GM18868 (cell line): ENCODE measurements at regions not wholly inside any gene's neighbourhood (a gene's known extent, or its start where the extent isn't known, plus 50 kb on each side); places are given as distances from the start of the nearest gene placed in this dataset.

Source experiments
- ATAC-seq: cut with Tn5 transposase; IDR thresholded peaks from one replicate; pipeline ENCODE4 v1.9.1; 2021; ENCODE audit warnings: mild to moderate bottlenecking, moderate library complexity; ENCODE audit not compliant: unreplicated experiment

DNA sequence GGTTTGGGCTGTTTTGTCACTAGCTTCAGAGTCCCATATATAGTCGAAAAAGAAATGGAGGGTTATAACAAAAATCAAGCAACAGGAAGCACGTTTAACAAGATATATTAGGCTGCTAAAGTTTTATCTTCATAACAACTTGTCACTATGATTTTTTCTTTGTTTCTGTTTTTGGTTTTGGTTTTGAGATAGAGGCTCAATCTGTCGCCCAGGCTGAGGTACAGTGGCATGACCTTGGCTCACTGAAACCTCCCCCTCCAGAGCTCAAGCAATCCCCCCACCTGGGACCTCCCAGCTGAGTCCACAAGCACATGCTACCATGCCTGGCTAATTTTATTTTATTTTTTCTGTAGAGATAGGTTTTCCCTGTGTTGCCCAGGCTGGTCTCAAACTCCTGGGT is 2664.4 kb downstream of the ARAP2 start:
- ATAC-seq: no peak

DNA sequence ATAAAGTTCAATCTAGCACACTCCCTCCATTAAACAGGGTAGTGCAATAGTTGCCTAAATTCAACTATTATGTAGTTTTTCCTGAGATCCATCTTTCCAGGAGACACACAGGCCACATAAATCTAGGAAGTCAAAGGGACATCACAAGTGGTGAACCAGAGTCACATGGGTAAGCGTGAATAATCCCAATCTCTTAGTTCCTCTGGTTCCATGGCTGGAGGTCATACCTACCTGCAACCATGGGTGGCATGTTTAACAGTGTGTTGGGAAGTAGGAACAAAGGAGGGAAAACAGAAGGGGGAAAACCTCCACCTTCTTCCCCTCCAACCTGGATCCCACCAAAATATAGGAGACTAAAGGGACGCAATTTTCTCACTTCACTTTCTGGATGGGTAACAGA is 2651.6 kb downstream of the ARAP2 start:
- no peak for ATAC-seq

DNA sequence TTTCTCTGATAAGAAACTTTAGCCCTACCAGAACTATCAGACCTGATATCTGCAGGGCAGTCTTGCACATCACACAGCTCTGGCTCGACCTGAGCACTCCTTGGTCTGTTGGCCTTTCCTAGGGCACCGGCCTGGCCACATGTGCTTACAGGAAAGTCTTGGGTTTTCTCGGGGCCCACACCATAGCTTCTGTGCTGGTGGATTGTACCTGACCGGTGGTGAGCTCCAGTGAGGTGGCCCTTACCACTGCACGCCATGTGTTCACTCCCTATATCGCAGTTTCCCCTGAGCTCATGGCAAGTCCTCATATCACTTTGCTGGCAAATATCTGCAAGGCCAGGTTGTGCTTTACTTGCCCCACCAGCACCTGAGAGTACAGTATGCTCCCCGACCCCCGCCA is 2637.4 kb downstream of the ARAP2 start:
- ATAC-seq: no peak

DNA sequence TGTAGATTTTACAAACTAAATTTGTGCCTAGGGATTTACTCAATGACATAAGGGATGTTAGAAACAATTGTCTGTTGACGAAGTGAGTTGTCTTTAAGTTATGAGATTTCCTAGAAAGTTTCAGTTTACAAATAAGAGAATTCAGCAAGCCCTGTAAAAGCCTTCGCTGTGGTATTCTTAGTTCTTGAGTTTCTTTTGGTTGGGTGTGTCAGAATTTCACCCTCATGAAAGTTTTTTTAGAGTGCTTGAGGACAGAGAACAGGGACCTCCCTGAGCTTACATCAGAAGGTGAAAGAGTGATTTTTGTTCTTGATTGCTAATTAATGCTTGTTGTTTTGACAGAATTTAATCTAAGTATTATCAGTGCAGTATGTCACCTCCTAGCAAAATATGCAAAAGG is 2628.2 kb downstream of the ARAP2 start:
- no peak for ATAC-seq

DNA sequence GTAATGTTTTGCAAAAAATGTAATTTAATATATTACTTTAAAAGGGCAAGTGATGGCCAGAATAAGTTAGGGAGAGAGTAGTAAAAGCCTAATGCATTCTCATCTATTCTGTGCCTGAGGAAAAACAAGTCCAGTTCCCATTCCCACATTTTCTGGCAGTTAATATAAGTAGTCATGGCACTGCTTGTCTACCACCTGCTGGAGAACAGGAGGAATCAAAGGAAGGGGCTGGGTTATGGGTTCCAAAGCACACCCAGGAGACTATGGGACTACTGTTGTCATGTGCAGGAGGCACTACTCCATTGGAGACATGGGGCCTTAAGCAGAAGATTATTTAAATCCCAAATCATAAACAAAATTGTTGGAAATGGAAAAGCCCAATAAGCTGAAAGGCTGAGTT is 2618.6 kb downstream of the ARAP2 start:
- no peak for ATAC-seq

DNA sequence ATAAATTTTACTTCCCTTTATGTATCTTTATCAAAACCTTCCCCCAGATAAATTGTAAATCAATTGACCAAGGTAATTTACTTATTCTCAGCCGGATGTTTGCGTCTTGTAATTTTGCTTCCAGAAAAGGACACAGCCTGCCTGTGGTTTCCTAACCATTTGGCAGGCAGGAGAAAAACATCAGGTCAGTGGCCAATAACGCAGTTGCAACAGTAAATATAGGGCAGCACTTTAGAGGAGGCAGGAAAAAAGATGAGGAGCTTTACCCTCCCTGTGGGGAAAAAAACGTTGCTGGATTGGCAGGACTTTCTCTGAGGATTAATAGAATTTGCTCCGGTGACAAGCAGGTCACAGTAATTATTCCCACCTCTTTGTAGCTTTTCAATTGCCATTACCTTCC is 2618.1 kb downstream of the ARAP2 start:
- no peak for ATAC-seq

DNA sequence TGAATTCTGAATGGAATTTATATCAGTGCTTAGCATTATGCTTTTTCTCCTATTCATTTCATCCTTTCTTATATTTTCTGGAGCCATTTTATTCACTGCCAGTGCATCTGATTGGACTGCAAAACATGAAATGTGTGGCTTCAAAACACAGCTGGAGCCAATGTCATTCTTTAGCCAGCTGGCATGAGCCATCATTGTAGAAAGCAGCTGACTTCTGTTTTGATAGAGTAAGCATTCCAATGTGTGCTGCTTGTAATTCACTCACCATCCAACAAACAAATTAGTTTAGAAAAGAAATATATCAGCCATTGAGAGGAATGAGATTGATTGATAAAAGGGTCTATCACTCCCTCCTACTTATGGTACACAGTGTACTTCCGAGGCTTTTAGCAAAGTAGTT is 2616.0 kb downstream of the ARAP2 start:
- no peak for ATAC-seq

DNA sequence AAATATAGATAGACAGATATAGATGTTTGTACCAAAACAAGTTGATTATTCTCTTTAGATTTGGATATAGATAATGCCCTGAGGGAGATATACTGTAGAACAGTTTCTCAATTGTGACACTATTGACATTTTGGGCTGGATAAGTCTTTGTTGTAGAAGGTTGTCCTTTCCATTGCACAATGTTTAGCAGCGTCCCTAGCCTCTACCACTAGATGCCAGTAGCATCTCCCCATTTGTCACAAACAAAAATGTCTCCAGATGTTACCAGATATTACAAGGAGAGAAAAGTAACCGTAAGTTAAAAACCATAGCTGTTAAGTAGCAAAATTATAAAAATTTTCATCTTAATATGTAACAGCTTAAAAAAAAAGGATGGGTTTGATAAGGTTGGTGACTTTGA is 2595.3 kb downstream of the ARAP2 start:
- no peak for ATAC-seq

DNA sequence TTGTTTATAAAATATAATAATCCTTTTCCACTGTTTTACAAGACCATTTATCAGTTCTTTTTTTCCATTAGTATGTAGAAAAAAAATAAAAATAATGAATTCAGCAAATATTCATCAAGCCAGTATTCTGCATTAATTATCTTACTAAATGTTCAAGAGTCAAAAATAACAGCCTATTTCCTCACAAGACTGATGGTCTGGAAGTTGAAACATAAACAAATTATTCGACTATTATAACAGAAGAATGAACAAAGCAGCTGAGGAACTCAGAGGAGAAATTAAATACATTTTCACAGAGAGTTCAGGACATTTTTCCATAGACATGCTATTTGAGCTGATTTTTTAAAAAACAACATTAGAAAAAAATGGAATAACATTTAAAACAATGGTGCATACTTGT is 2594.8 kb downstream of the ARAP2 start:
- ATAC-seq: no peak

DNA sequence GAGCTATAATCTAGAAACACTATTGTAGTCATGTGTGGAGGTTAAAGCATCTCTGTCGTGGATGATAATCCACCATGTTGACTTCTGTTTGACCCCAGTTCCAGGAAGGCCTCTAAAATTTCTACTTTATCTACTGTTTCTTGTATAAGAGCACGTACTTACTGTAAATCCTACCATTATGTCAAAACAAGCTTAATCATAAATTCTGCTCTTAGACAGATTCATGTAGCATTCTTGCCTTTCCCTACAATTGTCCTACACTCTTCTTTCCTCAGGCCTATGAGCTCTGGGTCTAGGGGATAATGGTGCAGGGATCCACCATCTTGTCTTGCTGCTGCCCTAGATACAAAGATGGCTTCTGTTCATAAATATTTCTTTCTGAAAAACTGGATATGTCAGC is 2594.3 kb downstream of the ARAP2 start:
- no peak for ATAC-seq

DNA sequence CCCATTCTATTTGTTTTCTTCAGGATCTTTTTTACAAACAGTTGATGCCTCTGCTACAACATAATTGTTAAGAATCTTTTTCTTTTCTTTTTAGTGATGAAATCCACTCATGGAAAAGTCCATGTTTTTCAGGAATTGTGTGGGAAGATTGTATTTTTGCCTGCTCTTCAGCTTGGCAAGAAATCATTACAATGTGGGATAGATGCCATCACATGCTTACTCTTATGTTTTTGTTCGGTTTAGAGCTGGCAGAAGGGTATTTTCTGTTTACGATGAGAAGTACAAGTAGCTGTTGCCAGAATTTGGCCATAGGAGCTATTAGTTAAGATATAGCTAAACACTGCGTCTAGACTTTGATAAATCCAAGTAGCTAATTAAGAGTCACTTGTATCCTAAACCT is 2585.3 kb downstream of the ARAP2 start:
- no peak for ATAC-seq

DNA sequence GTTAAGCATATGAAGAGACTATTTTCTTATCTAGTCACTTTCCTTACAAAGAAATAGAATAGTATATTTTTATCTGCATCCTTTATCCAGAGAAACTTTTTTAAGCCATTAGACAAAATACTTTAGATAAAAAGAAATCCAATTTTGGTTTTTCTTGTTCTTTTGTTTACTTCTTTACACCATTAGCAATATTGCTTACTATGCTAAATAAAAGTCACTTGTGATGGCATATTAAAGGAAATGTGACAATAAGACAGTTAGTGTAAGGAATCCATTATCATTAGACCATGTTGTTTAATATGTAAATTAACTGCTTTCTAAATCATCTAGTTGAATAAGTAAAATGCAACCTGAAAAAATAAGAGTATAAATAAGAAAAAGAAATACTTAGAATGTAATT is 2582.7 kb downstream of the ARAP2 start:
- ATAC-seq: no peak

DNA sequence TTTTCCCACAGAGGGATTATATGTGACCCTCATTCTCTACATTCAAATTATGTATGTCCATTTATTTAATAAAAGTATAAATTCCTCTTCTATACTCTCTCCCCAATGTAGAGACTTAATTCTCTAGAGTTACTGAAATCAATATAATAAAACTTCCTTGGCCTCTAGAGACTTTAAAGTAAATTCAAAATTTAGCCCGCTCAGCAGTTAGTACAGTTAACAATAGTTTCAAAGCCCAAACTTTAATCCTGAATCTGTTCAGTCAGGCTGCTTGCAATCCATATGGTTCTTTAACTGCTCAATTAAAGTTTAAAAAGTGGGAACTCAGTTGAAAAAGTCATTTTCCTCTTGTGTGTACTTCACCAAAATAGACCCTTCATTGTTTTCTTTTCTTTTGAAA is 2558.4 kb downstream of the ARAP2 start:
- ATAC-seq: no peak

DNA sequence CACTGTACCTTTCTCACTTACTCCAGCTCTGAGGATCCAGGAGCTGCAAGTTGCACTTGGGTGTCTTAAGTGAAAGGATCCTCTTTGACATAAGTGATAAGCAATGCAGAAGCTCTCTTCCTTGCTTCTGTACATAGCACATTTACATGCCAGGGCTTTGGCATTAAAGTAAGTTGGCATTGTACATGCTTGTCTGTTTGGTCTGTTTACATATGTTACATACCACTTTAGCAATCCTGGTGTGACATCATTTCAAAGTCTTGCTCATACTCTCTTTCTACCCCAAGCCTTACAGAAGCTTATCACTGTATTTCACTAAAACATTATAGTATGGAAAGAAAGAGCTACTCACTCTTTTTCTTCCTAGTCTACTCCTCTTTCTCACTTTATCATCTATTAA is 2548.3 kb downstream of the ARAP2 start:
- ATAC-seq: no peak

DNA sequence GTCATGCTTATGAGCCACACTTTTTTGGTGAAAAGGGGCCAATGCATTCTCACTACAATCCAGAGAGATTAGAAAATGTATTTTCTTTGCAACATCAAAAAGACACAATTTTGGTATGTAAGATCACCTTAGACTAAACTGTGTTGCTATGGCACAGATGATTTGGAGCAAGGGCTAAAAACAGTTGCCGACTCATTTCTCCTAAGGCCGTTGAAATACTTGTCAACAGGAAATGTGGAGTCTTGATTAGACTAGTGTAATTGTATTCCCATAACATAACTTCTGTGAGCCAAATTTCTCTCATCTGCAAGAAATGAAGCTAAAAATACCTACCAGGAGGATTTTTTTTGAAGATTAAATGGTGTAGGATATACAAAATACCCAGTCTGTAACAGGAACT is 2547.7 kb downstream of the ARAP2 start:
- no peak for ATAC-seq

DNA sequence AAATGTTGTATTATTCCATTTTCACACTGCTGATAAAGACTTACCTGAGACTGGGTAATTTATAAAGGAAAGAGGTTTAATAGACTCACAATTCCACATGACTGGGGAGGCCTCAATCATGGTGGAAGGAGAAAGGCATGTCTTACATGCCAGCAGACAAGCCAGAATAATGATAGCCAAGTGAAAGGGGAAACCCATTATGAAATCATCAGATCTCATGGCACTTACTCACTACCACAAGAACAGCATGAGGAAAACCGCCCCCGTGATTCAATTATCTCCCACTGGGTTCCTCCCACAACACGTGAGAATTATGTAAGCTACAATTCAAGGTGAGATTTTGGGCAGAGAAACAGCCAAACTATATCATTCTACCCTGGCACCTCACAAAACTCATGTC is 2535.1 kb downstream of the ARAP2 start:
- no peak for ATAC-seq

DNA sequence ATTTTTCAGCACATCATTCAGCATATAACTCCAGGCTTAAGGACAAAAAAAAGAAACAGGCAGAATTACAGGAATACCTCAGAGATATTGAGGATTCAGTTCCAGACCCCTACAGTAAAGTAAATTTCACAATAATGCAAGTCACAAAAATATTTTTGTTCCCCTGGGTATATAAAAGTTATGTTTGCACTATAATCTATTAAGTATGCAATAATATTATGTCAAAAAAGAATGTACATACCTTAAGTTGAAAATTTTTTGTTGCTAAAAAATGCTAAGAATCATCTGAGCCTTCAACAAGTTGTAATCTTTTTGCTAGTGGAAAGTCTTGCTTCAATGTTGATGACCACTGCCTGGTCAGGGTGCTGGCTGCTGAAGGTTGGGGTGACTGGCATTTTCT is 2532.5 kb downstream of the ARAP2 start:
- ATAC-seq: no peak

DNA sequence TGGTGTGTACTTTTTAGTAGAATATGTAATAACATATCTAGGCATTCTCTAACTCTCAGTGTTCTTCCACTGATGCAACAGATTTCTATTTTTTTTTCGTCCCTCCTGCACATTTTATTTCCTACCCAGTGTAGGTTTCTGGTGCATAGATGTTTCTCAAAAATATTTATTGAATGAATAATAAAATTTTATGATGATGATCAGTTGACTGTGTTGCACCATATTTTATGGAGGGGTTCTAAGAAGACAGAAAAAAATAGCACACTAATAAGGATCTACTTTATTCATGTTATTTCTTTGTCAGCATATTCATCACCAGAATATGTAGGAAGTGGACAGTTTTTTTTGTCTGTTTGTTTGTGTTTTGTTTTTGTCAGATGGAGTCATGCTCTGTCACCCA is 2529.3 kb downstream of the ARAP2 start:
- ATAC-seq: no peak

DNA sequence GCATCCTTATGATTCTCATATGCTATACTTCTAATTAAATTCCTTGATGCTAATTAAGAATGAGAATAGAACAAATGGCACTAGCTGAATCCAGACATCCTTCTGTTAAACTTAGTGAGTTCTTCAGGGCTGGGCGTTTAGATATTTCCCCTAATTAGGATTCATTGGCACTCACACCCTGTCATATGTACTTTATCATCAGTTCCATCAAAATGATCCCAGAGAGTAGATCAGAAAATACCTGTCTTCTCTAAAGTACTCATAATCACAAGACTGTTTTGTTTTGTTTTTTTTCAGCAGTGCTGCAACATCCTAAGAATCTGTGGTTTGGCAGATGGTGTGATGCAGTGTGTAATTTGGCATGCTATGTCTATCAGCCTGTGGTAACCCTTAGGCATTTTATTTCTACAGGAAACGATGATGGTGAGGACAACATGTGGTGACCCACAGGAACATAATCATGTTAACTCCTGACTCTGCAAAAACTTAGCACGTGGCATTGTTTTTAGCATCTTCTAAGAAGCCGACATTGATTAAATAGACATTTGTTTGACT is 2528.4 kb downstream of the ARAP2 start:
- ATAC-seq: no peak

DNA sequence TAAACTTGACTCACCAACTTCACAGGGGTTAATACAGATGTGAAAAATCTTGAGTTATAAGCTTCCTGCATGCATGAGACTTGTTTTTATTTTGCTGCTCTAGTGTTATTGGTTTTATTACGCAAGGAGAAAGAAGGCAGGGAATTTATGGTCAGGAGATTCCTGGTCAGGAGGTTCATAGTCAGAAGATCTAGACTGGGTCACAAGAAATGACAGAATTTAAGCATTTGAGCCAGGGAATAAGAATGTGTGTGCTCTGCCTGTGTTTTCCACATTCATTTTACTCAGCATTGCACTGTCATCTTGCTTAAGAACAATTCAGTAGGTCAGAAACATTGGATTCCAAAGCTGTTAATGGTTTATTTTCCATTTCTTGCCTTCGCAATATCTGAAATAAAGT is 2522.1 kb downstream of the ARAP2 start:
- no peak for ATAC-seq

DNA sequence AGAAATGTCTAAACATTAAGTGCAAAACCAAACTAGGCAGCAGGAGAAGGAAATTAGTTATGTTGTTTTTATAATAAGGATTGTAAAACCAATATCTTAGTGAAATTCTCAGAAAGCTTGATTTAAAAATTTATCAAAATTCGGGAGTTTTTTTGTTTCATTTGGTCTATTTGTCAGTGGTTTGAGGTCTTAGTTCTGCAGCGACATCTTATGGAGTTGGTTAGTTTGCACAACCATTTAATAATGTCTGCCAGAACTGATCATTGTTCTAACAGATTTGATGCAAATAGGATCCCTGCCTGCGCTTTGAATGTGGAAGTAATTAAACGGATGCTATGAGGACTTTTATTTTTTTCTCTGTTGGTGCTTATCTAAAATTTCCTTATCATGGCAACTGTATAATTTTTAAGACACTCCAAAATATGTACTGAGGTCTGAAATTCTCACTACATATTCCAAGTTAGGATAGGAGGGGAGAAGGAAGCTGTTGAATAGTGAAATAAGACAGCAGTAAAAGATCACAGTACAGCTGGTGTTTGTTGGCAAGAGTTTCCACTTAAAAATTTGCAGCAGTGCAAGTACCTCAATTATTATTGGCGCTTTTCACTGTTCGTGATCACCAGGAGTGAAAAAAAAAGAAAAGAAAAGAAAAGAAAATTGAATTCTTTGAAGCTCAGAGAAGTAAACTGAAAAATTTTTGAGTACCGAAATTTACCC is 2521.4 kb downstream of the ARAP2 start:
- ATAC-seq: no peak

DNA sequence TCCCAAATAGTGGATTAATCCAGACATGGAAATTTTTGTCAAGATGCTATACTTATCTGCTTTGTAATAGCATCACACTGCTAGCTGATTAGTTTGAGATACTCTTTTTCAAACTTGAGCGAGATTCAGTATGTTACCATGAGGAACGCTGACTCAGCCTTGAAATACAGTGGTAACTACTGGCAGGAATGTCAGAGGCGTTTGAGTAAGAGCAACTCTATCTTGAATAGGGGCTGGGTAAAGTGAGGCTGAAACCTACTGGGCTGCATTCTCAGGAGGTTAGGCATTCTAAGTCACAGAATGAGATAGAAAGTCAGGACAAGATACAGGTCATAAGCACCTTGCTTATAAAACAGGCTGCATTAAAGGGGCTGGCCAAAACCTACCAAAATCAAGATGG is 2519.6 kb downstream of the ARAP2 start:
- no peak for ATAC-seq

DNA sequence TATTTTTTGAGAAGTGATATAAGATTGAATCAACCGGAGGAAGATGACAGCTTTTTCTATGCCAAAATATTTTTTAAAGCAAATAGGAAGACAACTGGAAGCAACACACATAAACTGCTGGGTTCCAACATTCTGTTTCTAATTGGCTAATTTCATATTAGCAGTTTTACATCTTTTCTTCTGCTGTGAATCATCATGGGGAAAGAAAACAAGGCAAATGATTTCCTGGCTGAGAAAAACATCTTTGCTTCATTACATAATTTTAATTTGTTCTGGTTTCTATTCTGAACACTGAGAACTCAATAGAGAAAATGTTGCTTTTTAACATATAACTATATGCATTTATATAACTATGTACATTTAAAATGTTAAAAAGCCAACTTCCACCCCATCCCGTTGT is 2518.5 kb downstream of the ARAP2 start:
- no peak for ATAC-seq
